B cell (primary cell): ENCODE measurements at regions not wholly inside any gene's neighbourhood (a gene's known extent, or its start where the extent isn't known, plus 50 kb on each side); places are given as distances from the start of the nearest gene placed in this dataset.

Source experiments
- ATAC-seq: fragments of 200-7000 bp; cut with Tn5 transposase; one replicate; pipeline ENCODE4 v1.10.0; 2021; ENCODE audit warnings: low read depth, mild to moderate bottlenecking, moderate number of reproducible peaks, moderate library complexity
- CTCF ChIA-PET: fragments of 350-600 bp; sonication (Branson Sonifier 250); formaldehyde crosslinking; loops from one replicate; lab custom pipeline; 2021; ENCODE audit warnings: antibody characterized with exemption, inconsistent platforms; lab: Charles Lee
- POLR2A ChIA-PET: fragments of 350-600 bp; sonication (Branson Sonifier 250); formaldehyde crosslinking; loops from one replicate; lab custom pipeline; 2021; ENCODE audit warnings: antibody characterized with exemption; lab: Charles Lee
- DNase-seq: peaks from one replicate; pipeline ENCODE4 v3.0.0; 2013
- H2AFZ ChIP-seq: 2 replicates; pipeline ENCODE4 v1.6.1; 2012; ENCODE audit warnings: mild to moderate bottlenecking, low read depth, low read length; ENCODE audit not compliant: insufficient read depth, poor library complexity, severe bottlenecking
- H3K27ac ChIP-seq, 2 donors: 1 replicate in 1 of 2; 2 replicates in 1 of 2; pipeline ENCODE4 v1.5.1; 2012 to 2013; ENCODE audit warnings: low read length in 2 of 2, mild to moderate bottlenecking in 2 of 2, moderate library complexity in 1 of 2
- H3K27me3 ChIP-seq, 4 experiments: fragments of 200-600 bp in 1 of 4; sonication (generic) in 1 of 4; replicated peaks in 1 of 4; 1 replicate in 2 of 4; 2 replicates in 2 of 4; pipeline versions ENCODE4 v1.6.1 to v1.7.0; 2013 to 2016; ENCODE audit warnings: low read length in 3 of 4, mild to moderate bottlenecking in 2 of 4, mixed read lengths in 1 of 4, moderate library complexity in 1 of 4; ENCODE audit not compliant: insufficient read depth in 4 of 4, control insufficient read depth in 3 of 4; ENCODE audit errors: control extremely low read depth in 1 of 4
- H3K36me3 ChIP-seq, 2 experiments: replicated peaks in 1 of 2; 1 replicate in 1 of 2; 2 replicates in 1 of 2; pipeline versions ENCODE4 v1.6.1 to v1.7.1; 2013; ENCODE audit warnings: low read length in 1 of 2; ENCODE audit not compliant: insufficient read depth in 2 of 2, control insufficient read depth in 1 of 2; ENCODE audit errors: control extremely low read depth in 1 of 2, extremely low read depth in 1 of 2
- H3K4me1 ChIP-seq, 2 donors: fragments of 200-600 bp in 1 of 2; sonication (generic) in 1 of 2; 1 replicate in 1 of 2; 2 replicates in 1 of 2; pipeline versions ENCODE4 v1.5.1 to v1.6.1; 2013 to 2017; ENCODE audit warnings: low read length in 2 of 2; ENCODE audit not compliant: control insufficient read depth in 2 of 2, insufficient read depth in 2 of 2
- H3K4me2 ChIP-seq: replicated peaks from 2 replicates; pipeline ENCODE3; 2012; ENCODE audit warnings: mild to moderate bottlenecking, low read depth, low read length; ENCODE audit not compliant: poor library complexity, severe bottlenecking
- H3K4me3 ChIP-seq, 5 experiments: fragments of 200-600 bp in 1 of 5; sonication (generic) in 1 of 5; 1 replicate in 3 of 5; 2 replicates in 2 of 5; pipeline versions ENCODE4 v1.5.1 to v1.7.0; 2011 to 2016; ENCODE audit warnings: low read length in 4 of 5, mild to moderate bottlenecking in 4 of 5, low read depth in 2 of 5, control low read depth in 1 of 5, moderate library complexity in 1 of 5; ENCODE audit not compliant: insufficient read depth in 1 of 5; ENCODE audit errors: control extremely low read depth in 1 of 5, extremely low read depth in 1 of 5
- H3K79me2 ChIP-seq: fragments of 200-600 bp; sonication (generic); one replicate; pipeline ENCODE4 v1.6.0; 2016; ENCODE audit warnings: low read length; ENCODE audit not compliant: control insufficient read depth, insufficient read depth
- H3K9ac ChIP-seq: fragments of 200-600 bp; sonication (generic); 2 replicates; pipeline ENCODE4 v1.6.1; 2017; ENCODE audit warnings: mild to moderate bottlenecking, low read length, moderate library complexity
- H3K9me3 ChIP-seq, 3 donors: one replicate each; pipeline versions ENCODE4 v1.6.1 to v1.7.1; 2013; ENCODE audit warnings: low read length in 2 of 3; ENCODE audit not compliant: control insufficient read depth in 2 of 3, insufficient read depth in 1 of 3; ENCODE audit errors: control extremely low read depth in 1 of 3
- H4K20me1 ChIP-seq: 2 replicates; pipeline ENCODE4 v1.6.0; 2012; ENCODE audit warnings: mild to moderate bottlenecking, low read length; ENCODE audit not compliant: insufficient read depth, control insufficient read depth, poor library complexity, severe bottlenecking
- H3K27ac Mint-ChIP-seq: one replicate; pipeline ENCODE4 v1.8.0; 2021; ENCODE audit warnings: mixed read lengths
- H3K27me3 Mint-ChIP-seq: one replicate; pipeline ENCODE4 v1.8.0; 2021; ENCODE audit warnings: mixed read lengths
- H3K4me1 Mint-ChIP-seq: one replicate; pipeline ENCODE4 v1.8.0; 2021; ENCODE audit warnings: mixed read lengths
- H3K4me3 Mint-ChIP-seq: one replicate; pipeline ENCODE4 v1.8.0; 2021; ENCODE audit warnings: mixed read lengths
- H3K9me3 Mint-ChIP-seq: one replicate; pipeline ENCODE4 v1.8.0; 2022; ENCODE audit warnings: mixed read lengths; ENCODE audit not compliant: insufficient read depth
- CTCF ChIP-seq: fragments of 200-600 bp; IDR thresholded peaks from one replicate; pipeline ENCODE4 v1.8.0; 2022; ENCODE audit warnings: antibody characterized with exemption, mild to moderate bottlenecking
- EZH2 ChIP-seq: IDR thresholded peaks from 2 replicates; pipeline ENCODE4 v1.6.1; 2012; ENCODE audit warnings: borderline replicate concordance, low read depth, mild to moderate bottlenecking, moderate library complexity, low read length; ENCODE audit not compliant: insufficient read depth, poor library complexity, severe bottlenecking
- WGBS: methylation state at CpG from one replicate; pipeline ENCODE4 v1.1.5; 2013; ENCODE audit warnings: missing lambda C conversion rate; ENCODE audit not compliant: insufficient coverage; 5-methylcytosine and 5-hydroxymethylcytosine counted together
- intact Hi-C: fragments of 100-400 bp; cut with micrococcal nuclease; formaldehyde crosslinking; loops from one replicate; pipeline ENCODE4 v1.10.0; 2022

GRCh38 chr4:153064571-153064970 is 128.4 kb downstream of the FHDC1 start:
- ChIA-PET CTCF (no interaction called here), POLR2A (no interaction called here)
- H3K27me3 Mint-ChIP-seq = peaks cover 6% of the 10 kb centered on the region
- Histone ChIP-seq H3K4me3 (no peak overlapping the region), H3K79me2 (no peaks in the 10 kb centered on the region), H3K27ac (no peak overlapping the region), H3K36me3 (no peaks in the 10 kb centered on the region), H2AFZ (no peak overlapping the region), H3K27me3 (no peaks in the 10 kb centered on the region), H4K20me1 (no peaks in the 10 kb centered on the region), H3K9me3 (no peaks in the 10 kb centered on the region), H3K4me1 (no peaks in the 10 kb centered on the region), H3K9ac (no peak overlapping the region), H3K4me2 (no peak overlapping the region)
- TF ChIP-seq EZH2 (no peak), CTCF (no peak)
- H3K4me1 Mint-ChIP-seq = no peaks in the 10 kb centered on the region
- WGBS = 96% methylated on average over 13 of the region's 13 CpGs
- intact Hi-C loops = no loop called here
- H3K4me3 Mint-ChIP-seq = no peak overlapping the region
- DNase-seq (no peak), ATAC-seq (no peak)
- no peak overlapping the region for H3K27ac Mint-ChIP-seq
- no peaks in the 10 kb centered on the region for H3K9me3 Mint-ChIP-seq

- Histone ChIP-seq H3K9ac (no peak overlapping the region), H3K79me2 (no peaks in the 10 kb centered on the region), H3K4me2 (no peak overlapping the region), H3K4me1 (no peaks in the 10 kb centered on the region), H3K9me3 (no peaks in the 10 kb centered on the region), H3K36me3 (no peaks in the 10 kb centered on the region), H3K27ac (no peak overlapping the region), H4K20me1 (no peaks in the 10 kb centered on the region), H3K4me3 (no peak overlapping the region), H2AFZ (no peak overlapping the region), H3K27me3 (no peaks in the 10 kb centered on the region)
- CTCF ChIA-PET = interaction anchor here (1.1 kb wide), 1 partner anchor 20 kb away, joined by 3 read pairs; no protein-coding TSS in a partner anchor
- intact Hi-C loops = no loop called here
- 90% methylated on average over 2 of the region's 9 CpGs for WGBS
- POLR2A ChIA-PET = no interaction called here
- no peaks in the 10 kb centered on the region for H3K9me3 Mint-ChIP-seq
- no peak overlapping the region for H3K4me3 Mint-ChIP-seq
- H3K27me3 Mint-ChIP-seq = no peaks in the 10 kb centered on the region
- TF ChIP-seq CTCF = no peak
- no peak for TF ChIP-seq EZH2
- ATAC-seq (no peak), DNase-seq (no peak)
- H3K27ac Mint-ChIP-seq = no peak overlapping the region
- no peaks in the 10 kb centered on the region for H3K4me1 Mint-ChIP-seq
Measured at GRCh38 chr4:153065276-153065675, 129.2 kb downstream of the FHDC1 start.
